T-helper 1 cell treated with Interleukin-12 subunit alpha and Interleukin-12 subunit beta and Interleukin-4 antibody, amounts not matched to agents 30 μg/mL and 1 μg/mL, for 36 hours (primary cell): ENCODE measurements at regions not wholly inside any gene's neighbourhood (a gene's known extent, or its start where the extent isn't known, plus 50 kb on each side); places are given as distances from the start of the nearest gene placed in this dataset.

Source experiments
- H3K27ac Mint-ChIP-seq: one replicate; pipeline ENCODE4 v1.8.0; 2021; ENCODE audit warnings: mild to moderate bottlenecking, mixed read lengths
- H3K27me3 Mint-ChIP-seq: one replicate; pipeline ENCODE4 v1.8.0; 2021; ENCODE audit warnings: low read depth, mixed read lengths
- H3K36me3 Mint-ChIP-seq: one replicate; pipeline ENCODE4 v1.8.0; 2021; ENCODE audit warnings: low read depth, mixed read lengths
- H3K4me1 Mint-ChIP-seq: one replicate; pipeline ENCODE4 v1.8.0; 2021; ENCODE audit warnings: low read depth, mixed read lengths
- H3K4me3 Mint-ChIP-seq: one replicate; pipeline ENCODE4 v1.8.0; 2021; ENCODE audit warnings: mild to moderate bottlenecking, moderate library complexity, mixed read lengths
- H3K9me3 Mint-ChIP-seq: one replicate; pipeline ENCODE4 v1.8.0; 2021; ENCODE audit warnings: mixed read lengths

DNA sequence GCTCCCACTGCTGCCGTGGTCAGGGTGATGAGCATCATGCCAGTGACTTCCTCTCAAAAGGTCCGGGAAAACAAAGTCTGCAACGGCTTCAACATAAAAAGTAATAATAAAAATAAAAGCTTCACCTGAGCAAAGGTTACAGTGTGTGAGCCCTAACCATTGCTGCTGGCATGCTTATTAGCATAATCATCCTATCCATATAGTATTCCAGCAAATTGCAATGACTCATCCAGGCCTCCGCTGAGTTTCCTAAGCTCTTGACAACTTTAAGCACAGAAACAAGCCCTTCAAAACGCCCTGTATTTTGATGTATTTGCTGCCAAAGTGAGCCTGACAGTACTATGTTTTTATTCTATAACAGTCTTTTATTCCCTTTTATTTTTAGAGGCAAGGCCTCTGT is 100.5 kb downstream of the AASDH start:
- Mint-ChIP-seq H3K4me3 (no peak overlapping the region), H3K27me3 (peaks cover 19% of the 10 kb centered on the region), H3K4me1 (peaks cover 9% of the 10 kb centered on the region), H3K36me3 (no peaks in the 10 kb centered on the region), H3K27ac (no peak overlapping the region), H3K9me3 (no peaks in the 10 kb centered on the region)

DNA sequence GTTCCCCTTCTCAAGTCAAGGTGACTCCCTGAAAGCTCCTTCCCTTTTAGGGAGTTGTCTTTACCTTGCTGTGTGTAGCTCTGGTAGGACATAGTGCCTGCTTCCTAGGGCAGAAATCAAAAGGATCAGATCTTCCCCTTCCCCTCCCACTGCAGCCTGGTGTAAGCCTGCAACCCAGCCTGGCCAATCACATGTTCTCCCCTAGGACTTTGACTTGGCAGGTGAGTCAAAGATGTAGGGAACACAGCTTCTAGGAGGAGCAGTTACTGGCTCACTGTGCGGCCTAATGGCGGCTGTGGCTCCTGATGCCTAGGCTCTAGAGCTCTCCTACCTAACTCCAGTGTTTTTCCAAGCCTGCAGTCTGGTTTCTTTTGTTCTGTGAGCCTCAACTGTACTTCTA is 103.9 kb downstream of the AASDH start:
- H3K27me3 Mint-ChIP-seq, result peaks cover 1% of the 10 kb centered on the region
- no peak overlapping the region for H3K4me3 Mint-ChIP-seq
- H3K27ac Mint-ChIP-seq, result no peak overlapping the region
- no peaks in the 10 kb centered on the region for H3K36me3 Mint-ChIP-seq
- no peaks in the 10 kb centered on the region for H3K9me3 Mint-ChIP-seq
- no peaks in the 10 kb centered on the region for H3K4me1 Mint-ChIP-seq

DNA sequence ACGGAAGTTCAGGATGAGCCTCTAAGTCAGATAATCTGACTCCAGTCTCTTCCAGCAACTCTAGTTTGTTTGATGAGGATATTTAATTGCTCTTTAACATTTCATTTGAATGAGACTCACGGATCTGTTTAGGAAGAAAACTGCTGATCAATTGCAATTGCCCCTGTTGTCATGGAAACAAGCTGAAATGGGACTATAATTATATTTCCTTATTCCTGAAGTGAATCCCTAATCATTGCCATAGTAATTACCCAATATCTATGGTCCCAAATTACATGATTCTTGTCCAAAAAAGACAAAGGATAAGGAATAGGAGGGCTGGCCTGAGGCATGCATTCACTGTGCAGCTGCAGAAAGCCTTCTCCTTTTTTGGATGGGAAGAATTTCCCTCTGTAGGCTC is 105.3 kb downstream of the AASDH start:
- H3K27me3 Mint-ChIP-seq, result peaks cover 6% of the 10 kb centered on the region
- no peaks in the 10 kb centered on the region for H3K4me1 Mint-ChIP-seq
- H3K27ac Mint-ChIP-seq, result no peak overlapping the region
- H3K4me3 Mint-ChIP-seq, result no peak overlapping the region
- H3K9me3 Mint-ChIP-seq, result no peaks in the 10 kb centered on the region
- no peaks in the 10 kb centered on the region for H3K36me3 Mint-ChIP-seq

GRCh38 chr4:56276547-56276946 is 110.7 kb downstream of the AASDH start:
- Mint-ChIP-seq H3K27me3 (peaks cover 13% of the 10 kb centered on the region), H3K9me3 (no peaks in the 10 kb centered on the region), H3K27ac (no peak overlapping the region), H3K4me3 (no peak overlapping the region), H3K4me1 (no peaks in the 10 kb centered on the region), H3K36me3 (no peaks in the 10 kb centered on the region)

GRCh38 chr4:56273391-56273790 is 113.9 kb downstream of the AASDH start:
- H3K4me1 Mint-ChIP-seq, result no peaks in the 10 kb centered on the region
- no peaks in the 10 kb centered on the region for H3K36me3 Mint-ChIP-seq
- no peak overlapping the region for H3K27ac Mint-ChIP-seq
- H3K27me3 Mint-ChIP-seq, result peaks cover 13% of the 10 kb centered on the region
- no peaks in the 10 kb centered on the region for H3K9me3 Mint-ChIP-seq
- no peak overlapping the region for H3K4me3 Mint-ChIP-seq

DNA sequence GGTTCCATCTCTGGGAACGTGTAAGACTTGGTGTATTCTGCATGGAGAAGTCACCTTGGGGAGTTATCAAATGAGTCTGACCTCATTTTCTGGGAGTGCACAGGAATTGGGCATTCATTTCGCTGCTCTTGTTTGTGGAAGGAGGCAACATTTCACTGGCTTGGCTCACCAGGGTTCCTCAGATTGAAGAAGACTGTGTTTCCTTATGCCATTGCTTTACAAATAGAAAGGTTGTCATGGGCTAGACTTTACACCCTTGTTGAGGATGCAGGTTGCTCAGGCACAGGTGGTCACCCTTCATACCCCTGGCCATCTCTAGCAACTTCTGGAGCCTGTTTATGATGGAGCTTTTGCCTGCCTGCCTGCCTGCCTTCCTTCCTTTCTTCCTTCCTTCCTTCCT is 114.4 kb downstream of the AASDH start:
- no peaks in the 10 kb centered on the region for H3K4me1 Mint-ChIP-seq

DNA sequence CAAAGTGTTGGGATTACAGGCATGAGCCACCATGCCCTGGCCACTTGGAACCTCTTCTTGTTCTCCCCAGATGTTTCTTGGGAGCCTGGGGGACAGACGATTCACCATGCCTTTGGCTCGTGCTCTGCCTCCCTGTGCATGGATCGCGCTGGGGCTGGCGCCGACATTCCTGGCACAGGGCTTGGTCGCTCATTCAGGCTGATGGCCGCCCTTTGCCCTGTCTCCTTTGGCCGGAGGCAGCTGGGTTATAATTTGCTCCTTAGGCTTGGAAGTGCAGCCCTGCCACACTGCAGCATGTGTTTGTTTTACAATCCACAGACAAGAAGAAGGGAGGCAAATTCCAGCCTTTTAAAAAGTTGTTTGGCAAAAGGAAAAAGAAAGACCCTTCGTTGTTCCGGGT is 115.3 kb downstream of the AASDH start:
- Mint-ChIP-seq H3K27ac (no peak overlapping the region), H3K27me3 (peaks cover 7% of the 10 kb centered on the region), H3K4me1 (no peaks in the 10 kb centered on the region), H3K36me3 (no peaks in the 10 kb centered on the region), H3K4me3 (no peak overlapping the region), H3K9me3 (no peaks in the 10 kb centered on the region)

More for the DNA sequence above, 114.4 kb downstream of the AASDH start:
- Mint-ChIP-seq H3K9me3 (no peaks in the 10 kb centered on the region), H3K4me3 (no peak overlapping the region), H3K27me3 (peaks cover 12% of the 10 kb centered on the region), H3K36me3 (no peaks in the 10 kb centered on the region), H3K27ac (no peak overlapping the region)

DNA sequence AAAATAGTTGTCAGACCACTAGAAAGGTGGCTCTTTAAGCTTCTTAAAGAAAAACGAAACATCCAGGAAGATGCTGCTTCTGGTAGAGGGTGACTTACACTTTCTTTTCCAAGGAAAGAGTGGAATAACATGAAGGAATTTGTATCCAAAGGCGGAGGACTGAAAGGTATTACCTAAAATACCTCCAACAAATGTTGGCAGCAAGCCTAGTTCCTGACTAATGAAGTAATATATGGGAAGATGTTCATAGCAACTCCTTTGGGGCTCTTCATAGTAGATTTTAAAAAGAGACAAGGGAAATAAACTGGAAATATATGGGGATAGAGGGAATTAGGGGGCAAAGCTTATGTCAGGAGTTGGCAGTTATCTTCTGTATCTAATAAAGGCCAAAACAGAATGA is 116.2 kb downstream of the AASDH start:
- Mint-ChIP-seq H3K4me3 (no peak overlapping the region), H3K27ac (no peak overlapping the region), H3K27me3 (peaks cover 3% of the 10 kb centered on the region), H3K36me3 (no peaks in the 10 kb centered on the region), H3K4me1 (no peaks in the 10 kb centered on the region), H3K9me3 (peaks cover 3% of the 10 kb centered on the region)

DNA sequence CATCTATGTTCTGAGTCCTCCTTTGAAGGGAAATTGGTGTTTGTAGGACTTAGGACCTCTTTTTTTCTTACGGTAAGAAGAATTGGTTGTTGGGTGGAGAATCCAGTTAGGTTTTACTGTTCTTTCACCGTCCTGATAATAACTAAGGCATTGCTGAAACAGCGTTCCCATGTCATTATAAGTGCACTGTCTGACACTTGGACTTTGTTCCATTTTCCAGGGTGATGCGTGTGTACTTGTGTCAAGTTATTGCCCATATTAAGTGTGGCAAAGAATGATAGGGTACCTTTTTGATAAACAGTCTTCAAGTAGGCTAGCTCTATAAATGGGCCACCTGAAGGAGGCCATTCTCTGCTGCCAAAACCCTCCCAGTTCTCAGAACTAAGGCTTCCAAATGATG is 119.7 kb downstream of the AASDH start:
- peaks cover 29% of the 10 kb centered on the region for H3K9me3 Mint-ChIP-seq
- H3K27me3 Mint-ChIP-seq, result no peaks in the 10 kb centered on the region
- no peak overlapping the region for H3K27ac Mint-ChIP-seq
- H3K4me3 Mint-ChIP-seq, result no peak overlapping the region
- H3K4me1 Mint-ChIP-seq, result no peaks in the 10 kb centered on the region
- H3K36me3 Mint-ChIP-seq, result peaks cover 3% of the 10 kb centered on the region

GRCh38 chr4:56264873-56265272 is 122.4 kb downstream of the AASDH start:
- Mint-ChIP-seq H3K4me3 (no peak overlapping the region), H3K36me3 (peaks cover 5% of the 10 kb centered on the region), H3K27ac (no peak overlapping the region), H3K4me1 (peaks cover 15% of the 10 kb centered on the region), H3K27me3 (peaks cover 5% of the 10 kb centered on the region), H3K9me3 (peaks cover 33% of the 10 kb centered on the region)

GRCh38 chr4:56261027-56261426 is 126.3 kb downstream of the AASDH start:
- Mint-ChIP-seq H3K27me3 (peaks cover 16% of the 10 kb centered on the region), H3K27ac (no peak overlapping the region), H3K36me3 (peaks cover 5% of the 10 kb centered on the region), H3K9me3 (peaks cover 30% of the 10 kb centered on the region), H3K4me1 (peaks cover 15% of the 10 kb centered on the region), H3K4me3 (no peak overlapping the region)

DNA sequence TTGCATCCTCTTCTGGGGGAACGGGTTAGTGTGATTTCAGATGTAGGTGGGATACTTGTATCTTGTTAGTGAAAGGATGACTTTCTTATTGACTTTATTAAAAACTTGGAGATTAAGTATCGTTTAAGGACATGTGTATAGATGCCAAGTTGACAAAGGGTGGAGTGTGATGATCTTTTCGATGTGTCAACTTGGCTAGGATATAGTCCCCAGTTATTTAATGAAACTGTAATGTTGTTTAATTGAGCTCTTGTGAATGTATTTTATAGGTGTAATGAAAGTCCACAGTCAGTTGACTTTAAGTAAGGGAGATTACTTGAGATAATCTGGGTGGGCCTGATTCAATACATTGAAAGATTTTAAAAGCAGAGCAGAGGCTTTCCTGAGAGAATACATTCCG is 127.0 kb downstream of the AASDH start:
- Mint-ChIP-seq H3K4me3 (no peak overlapping the region), H3K4me1 (peaks cover 15% of the 10 kb centered on the region), H3K36me3 (peaks cover 5% of the 10 kb centered on the region), H3K9me3 (peaks cover 30% of the 10 kb centered on the region), H3K27ac (no peak overlapping the region), H3K27me3 (peaks cover 16% of the 10 kb centered on the region)

- peaks cover 24% of the 10 kb centered on the region for H3K9me3 Mint-ChIP-seq
These were observed 127.6 kb downstream of the AASDH start for GRCh38 chr4:56259655-56260054.

DNA sequence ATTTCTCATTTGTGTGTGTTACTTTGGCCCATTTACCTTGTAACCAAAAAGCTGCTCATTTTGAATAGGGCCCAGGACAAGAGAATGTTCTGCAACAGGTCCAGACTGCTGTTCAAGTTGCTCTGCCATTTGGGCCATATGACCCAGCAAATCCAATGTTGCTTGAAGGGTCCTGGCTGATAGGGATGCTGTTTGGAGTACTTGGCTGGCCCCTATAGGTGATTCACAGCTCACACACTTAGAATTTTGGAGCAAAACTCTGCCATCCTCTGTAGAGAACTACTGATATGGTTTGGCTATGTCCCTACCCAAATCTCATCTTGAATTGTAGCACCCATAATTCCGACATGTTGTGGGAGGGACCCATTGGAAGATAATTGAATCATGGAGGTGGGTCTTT is 131.5 kb downstream of the AASDH start:
- Mint-ChIP-seq H3K27me3 (peaks cover 23% of the 10 kb centered on the region), H3K9me3 (no peaks in the 10 kb centered on the region), H3K27ac (no peak overlapping the region), H3K4me1 (peaks cover 3% of the 10 kb centered on the region), H3K36me3 (no peaks in the 10 kb centered on the region), H3K4me3 (no peak overlapping the region)

More at GRCh38 chr4:56259655-56260054, 127.6 kb downstream of the AASDH start:
- Mint-ChIP-seq H3K36me3 (peaks cover 5% of the 10 kb centered on the region), H3K27me3 (peaks cover 16% of the 10 kb centered on the region), H3K4me3 (no peak overlapping the region), H3K27ac (no peak overlapping the region), H3K4me1 (peaks cover 15% of the 10 kb centered on the region)

- Mint-ChIP-seq H3K27me3 (peaks cover 23% of the 10 kb centered on the region), H3K9me3 (no peaks in the 10 kb centered on the region), H3K4me1 (no peaks in the 10 kb centered on the region), H3K36me3 (no peaks in the 10 kb centered on the region), H3K4me3 (no peak overlapping the region), H3K27ac (no peak overlapping the region)
These were observed 133.5 kb downstream of the AASDH start for GRCh38 chr4:56253666-56254305.
